ENCODE measurements at regions not wholly inside any gene's neighbourhood (a gene's known extent, or its start where the extent isn't known, plus 50 kb on each side); places are given as distances from the start of the nearest gene placed in this dataset.

DNA sequence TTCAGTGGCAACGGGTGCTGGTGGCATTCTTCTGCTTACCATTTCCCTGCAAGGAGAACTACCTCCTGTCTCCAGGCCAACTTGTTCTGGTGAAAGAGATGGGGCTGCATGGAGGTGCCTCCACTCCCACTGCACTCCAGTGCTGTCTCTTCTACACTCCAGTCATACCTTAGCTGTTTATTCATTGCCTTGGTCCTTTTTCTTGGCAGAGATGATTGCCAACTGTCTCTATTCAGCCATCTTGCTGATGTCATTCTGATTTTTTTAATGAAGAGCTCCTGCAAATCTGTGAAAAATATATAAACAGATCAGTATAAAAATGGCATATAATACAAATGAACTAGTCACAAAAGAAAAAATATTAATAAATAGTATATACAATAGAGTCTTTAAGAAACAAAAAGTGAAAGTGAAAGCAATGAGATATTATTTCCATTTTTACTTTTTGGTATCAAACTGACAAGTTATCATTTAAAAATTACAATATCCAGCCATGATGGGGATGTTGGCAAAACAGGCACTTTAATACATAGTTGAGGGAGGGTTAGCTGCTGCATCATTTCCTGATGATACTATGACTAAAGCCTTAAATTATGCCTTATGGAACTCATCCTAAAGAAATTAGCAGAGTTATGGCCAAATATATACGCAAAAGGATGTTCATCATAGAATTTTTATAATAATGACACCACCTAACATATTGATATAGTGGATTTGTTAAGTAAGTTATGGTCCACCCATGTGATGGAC lies 109.4 kb downstream of the CARTPT start:
- no peak overlapping the region for H3K27ac ChIP-seq
- intact Hi-C loops (cut with DNase I), result no loop called here
- H3K27me3 ChIP-seq, result no peaks in the 10 kb centered on the region
- 80 to 90% (median 84%) methylated on average over 2 of the region's 2 CpGs for WGBS, 4 donors
- no peaks in the 10 kb centered on the region for H3K36me3 ChIP-seq
- H3K4me1 ChIP-seq, result peaks cover 0 to 24% (median 13%) of the 10 kb centered on the region in 12 donors
- peaks cover 0 to 34% (median 14%) of the 10 kb centered on the region in 12 donors for H3K9me3 ChIP-seq
- no peak overlapping the region for H3K4me3 ChIP-seq
- TF ChIP-seq POLR2A (IDR thresholded peaks at IDR 0.05), result no peak
- TF ChIP-seq, protein P1, sequence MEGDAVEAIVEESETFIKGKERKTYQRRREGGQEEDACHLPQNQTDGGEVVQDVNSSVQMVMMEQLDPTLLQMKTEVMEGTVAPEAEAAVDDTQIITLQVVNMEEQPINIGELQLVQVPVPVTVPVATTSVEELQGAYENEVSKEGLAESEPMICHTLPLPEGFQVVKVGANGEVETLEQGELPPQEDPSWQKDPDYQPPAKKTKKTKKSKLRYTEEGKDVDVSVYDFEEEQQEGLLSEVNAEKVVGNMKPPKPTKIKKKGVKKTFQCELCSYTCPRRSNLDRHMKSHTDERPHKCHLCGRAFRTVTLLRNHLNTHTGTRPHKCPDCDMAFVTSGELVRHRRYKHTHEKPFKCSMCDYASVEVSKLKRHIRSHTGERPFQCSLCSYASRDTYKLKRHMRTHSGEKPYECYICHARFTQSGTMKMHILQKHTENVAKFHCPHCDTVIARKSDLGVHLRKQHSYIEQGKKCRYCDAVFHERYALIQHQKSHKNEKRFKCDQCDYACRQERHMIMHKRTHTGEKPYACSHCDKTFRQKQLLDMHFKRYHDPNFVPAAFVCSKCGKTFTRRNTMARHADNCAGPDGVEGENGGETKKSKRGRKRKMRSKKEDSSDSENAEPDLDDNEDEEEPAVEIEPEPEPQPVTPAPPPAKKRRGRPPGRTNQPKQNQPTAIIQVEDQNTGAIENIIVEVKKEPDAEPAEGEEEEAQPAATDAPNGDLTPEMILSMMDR (IDR thresholded peaks at IDR 0.05), result no peak
- ATAC-seq, result no peak
- DNase-seq, result no peak

DNA sequence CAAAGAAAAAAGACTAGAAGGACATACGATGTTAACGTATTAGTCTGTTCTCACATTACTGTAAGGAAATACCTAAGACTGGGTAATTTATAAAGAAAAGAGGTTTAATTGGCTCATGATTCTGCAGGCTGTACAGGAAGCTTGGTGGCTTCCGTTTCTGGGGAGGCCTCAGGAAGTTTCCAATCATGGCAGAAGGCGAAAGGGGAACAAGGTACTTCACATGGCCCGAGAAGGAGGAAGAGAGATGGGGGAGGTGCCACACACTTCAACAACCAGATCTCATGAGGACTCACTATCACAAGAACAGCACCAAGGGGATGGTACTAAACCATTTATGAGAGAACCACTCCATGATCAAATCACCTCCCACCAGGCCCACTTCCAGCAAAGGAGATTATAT lies 110.1 kb downstream of the CARTPT start:
- Histone ChIP-seq H3K4me3 (no peak overlapping the region), H3K4me1 (peaks cover 0 to 24% (median 13%) of the 10 kb centered on the region in 12 donors), H3K27ac (peak overlapping the region in 1 of 12 donors; percentile 69), H3K36me3 (no peaks in the 10 kb centered on the region), H3K9me3 (peaks cover 0 to 32% (median 14%) of the 10 kb centered on the region in 12 donors), H3K27me3 (no peaks in the 10 kb centered on the region)
- WGBS, 4 donors, result 75 to 79% (median 77%) methylated on average over 5 of the region's 5 CpGs
- intact Hi-C loops (cut with DNase I), result no loop called here
- DNase-seq (no peak), ATAC-seq (no peak)
- TF ChIP-seq POLR2A (IDR thresholded peaks at IDR 0.05), result no peak
- TF ChIP-seq, protein P1 (IDR thresholded peaks at IDR 0.05), result no peak

DNA sequence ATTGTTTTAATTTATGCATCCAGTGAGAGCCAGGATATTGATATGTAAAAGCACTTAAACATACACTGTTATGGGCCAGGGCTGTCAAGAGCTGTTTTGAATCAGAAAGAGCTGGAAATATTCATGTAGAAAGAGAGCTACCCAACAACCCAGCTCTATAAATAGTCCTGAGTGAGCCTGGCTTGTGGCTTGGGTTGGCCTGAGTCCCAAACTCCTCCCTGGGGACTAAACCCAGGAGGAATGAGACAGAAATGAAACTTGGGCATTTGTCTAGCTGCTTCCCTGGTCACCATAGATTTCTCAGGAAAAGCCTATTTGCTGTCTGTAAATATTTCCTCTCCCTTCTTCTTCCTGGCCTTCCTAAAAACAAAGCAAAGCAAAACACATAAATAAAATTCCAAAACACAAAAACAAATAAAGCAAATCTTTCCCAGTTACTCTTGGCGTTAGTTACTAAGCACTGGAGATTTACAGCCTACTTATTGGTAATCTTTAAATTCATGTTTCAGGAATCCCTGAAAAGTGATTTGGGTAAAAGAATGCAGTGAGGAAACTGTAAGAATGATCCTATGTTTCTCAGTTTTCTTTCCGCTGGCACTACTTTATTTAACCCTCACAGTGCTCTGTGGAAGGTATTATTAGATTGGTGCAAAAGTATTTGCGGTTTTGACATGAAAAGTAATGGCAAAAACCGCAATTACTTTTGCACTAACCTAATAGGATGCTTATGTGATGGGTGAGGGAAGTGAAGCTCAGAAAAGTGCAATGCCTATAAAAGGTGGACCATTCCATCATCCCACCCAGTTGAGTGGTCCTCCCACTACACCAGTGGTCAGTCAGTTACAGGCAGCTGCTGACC lies 111.8 kb downstream of the CARTPT start:
- H3K27me3 ChIP-seq, result no peaks in the 10 kb centered on the region
- peak overlapping the region; percentile 33 to 79 (median 62) for H3K27ac ChIP-seq
- ATAC-seq, result peak; percentile 90 to 96 (median 94)
- no peaks in the 10 kb centered on the region for H3K36me3 ChIP-seq
- TF ChIP-seq POLR2A (IDR thresholded peaks at IDR 0.05), result no peak
- TF ChIP-seq, protein P1 (IDR thresholded peaks at IDR 0.05), result no peak
- 60 to 68% (median 64%) methylated on average over 4 of the region's 4 CpGs for WGBS, 4 donors
- no peak overlapping the region for H3K4me3 ChIP-seq
- intact Hi-C loops (cut with DNase I), result loop anchor here in 3 of 10 donors (5.0 to 10.0 kb wide), 3 partner anchors 51 to 61 kb away; no protein-coding TSS in a partner anchor
- peak; percentile 75 to 84 (median 83) for DNase-seq
- peaks cover 0 to 24% (median 13%) of the 10 kb centered on the region in 12 donors for H3K4me1 ChIP-seq
- peaks cover 0 to 22% (median 8%) of the 10 kb centered on the region in 12 donors for H3K9me3 ChIP-seq
